Daoy (cell line): ENCODE measurements at regions not wholly inside any gene's neighbourhood (a gene's known extent, or its start where the extent isn't known, plus 50 kb on each side); places are given as distances from the start of the nearest gene placed in this dataset.
"Not testable (repeated sequence)": the region's sequence is repeated elsewhere in the genome, so short reads cannot be mapped to it uniquely, and the experiment has no call there.

Source experiments
- DNase-seq: peaks from one replicate; pipeline ENCODE4 v3.0.0-alpha.2; 2015; ENCODE audit warnings: low read depth

GRCh38 chr12:33825986-33826602, 196.2 kb upstream of the ALG10 start:
- no peak for DNase-seq

- no peak for DNase-seq
Measured at GRCh38 chr12:33828326-33828725, 194.0 kb upstream of the ALG10 start.

- no peak for DNase-seq
Measured at GRCh38 chr12:33830070-33830469, 192.2 kb upstream of the ALG10 start.

GRCh38 chr12:33832900-33833299, 189.4 kb upstream of the ALG10 start:
- no peak for DNase-seq

- no peak for DNase-seq
Measured at GRCh38 chr12:33834672-33835071, 187.6 kb upstream of the ALG10 start.

GRCh38 chr12:33876618-33877017, 145.7 kb upstream of the ALG10 start:
- DNase-seq = no peak

GRCh38 chr12:33892425-33892824, 129.9 kb upstream of the ALG10 start:
- no peak for DNase-seq

- DNase-seq = not testable (repeated sequence)
Measured at GRCh38 chr12:33920460-33920859, 101.8 kb upstream of the ALG10 start.

- DNase-seq = no peak
Measured at GRCh38 chr12:33926095-33926494, 96.2 kb upstream of the ALG10 start.

- DNase-seq = not testable (repeated sequence)
Measured at GRCh38 chr12:33937669-33938068, 84.6 kb upstream of the ALG10 start.

GRCh38 chr12:33942172-33942571, 80.1 kb upstream of the ALG10 start:
- no peak for DNase-seq

- DNase-seq = no peak
Measured at GRCh38 chr12:33944703-33945437, 77.4 kb upstream of the ALG10 start.

GRCh38 chr12:33945438-33945784, 76.9 kb upstream of the ALG10 start:
- DNase-seq = no peak

GRCh38 chr12:33966219-33966618, 56.1 kb upstream of the ALG10 start:
- not testable (repeated sequence) for DNase-seq

GRCh38 chr12:33967760-33968159, 54.5 kb upstream of the ALG10 start:
- DNase-seq = no peak
